Activated naive CD4-positive, alpha-beta T cell treated with anti-CD3 and anti-CD28 coated beads, Interleukin-2, amount 50 U/mL, for 24 hours (primary cell): ENCODE measurements at regions not wholly inside any gene's neighbourhood (a gene's known extent, or its start where the extent isn't known, plus 50 kb on each side); places are given as distances from the start of the nearest gene placed in this dataset.

Experiments used
- H3K27ac Mint-ChIP-seq: one replicate; pipeline ENCODE4 v1.8.0; 2021; ENCODE audit warnings: mild to moderate bottlenecking, mixed read lengths
- H3K27me3 Mint-ChIP-seq: one replicate; pipeline ENCODE4 v1.8.0; 2021; ENCODE audit warnings: mixed read lengths
- H3K36me3 Mint-ChIP-seq: one replicate; pipeline ENCODE4 v1.8.0; 2021; ENCODE audit warnings: mixed read lengths
- H3K4me1 Mint-ChIP-seq: one replicate; pipeline ENCODE4 v1.8.0; 2021; ENCODE audit warnings: mixed read lengths
- H3K4me3 Mint-ChIP-seq: one replicate; pipeline ENCODE4 v1.8.0; 2021; ENCODE audit warnings: mild to moderate bottlenecking, mixed read lengths
- H3K9me3 Mint-ChIP-seq: one replicate; pipeline ENCODE4 v1.8.0; 2021; ENCODE audit warnings: mixed read lengths

- no peaks in the 10 kb centered on the region for H3K36me3 Mint-ChIP-seq
- H3K9me3 Mint-ChIP-seq: no peaks in the 10 kb centered on the region
- H3K4me1 Mint-ChIP-seq: no peaks in the 10 kb centered on the region
- peaks cover 6% of the 10 kb centered on the region for H3K27me3 Mint-ChIP-seq
- H3K27ac Mint-ChIP-seq: no peak overlapping the region
- no peak overlapping the region for H3K4me3 Mint-ChIP-seq
Measured at GRCh38 chr11:119515771-119516400, 92.9 kb upstream of the THY1 start.

GRCh38 chr11:119513806-119514170, 90.8 kb upstream of the THY1 start:
- H3K27me3 Mint-ChIP-seq: peaks cover 6% of the 10 kb centered on the region
- no peaks in the 10 kb centered on the region for H3K36me3 Mint-ChIP-seq
- H3K4me3 Mint-ChIP-seq: no peak overlapping the region
- no peaks in the 10 kb centered on the region for H3K9me3 Mint-ChIP-seq
- H3K27ac Mint-ChIP-seq: no peak overlapping the region
- no peaks in the 10 kb centered on the region for H3K4me1 Mint-ChIP-seq

- Mint-ChIP-seq H3K27ac (no peak overlapping the region), H3K4me3 (no peak overlapping the region), H3K27me3 (peaks cover 6% of the 10 kb centered on the region), H3K9me3 (no peaks in the 10 kb centered on the region), H3K4me1 (no peaks in the 10 kb centered on the region), H3K36me3 (no peaks in the 10 kb centered on the region)
Measured at GRCh38 chr11:119513131-119513805, 90.3 kb upstream of the THY1 start.

GRCh38 chr11:119512369-119512768, 89.4 kb upstream of the THY1 start:
- Mint-ChIP-seq H3K36me3 (no peaks in the 10 kb centered on the region), H3K27me3 (peaks cover 6% of the 10 kb centered on the region), H3K4me3 (no peak overlapping the region), H3K27ac (no peak overlapping the region), H3K4me1 (no peaks in the 10 kb centered on the region), H3K9me3 (no peaks in the 10 kb centered on the region)

GRCh38 chr11:119511614-119512306, 88.8 kb upstream of the THY1 start:
- Mint-ChIP-seq H3K27ac (no peak overlapping the region), H3K4me3 (no peak overlapping the region), H3K9me3 (no peaks in the 10 kb centered on the region), H3K27me3 (peaks cover 6% of the 10 kb centered on the region), H3K36me3 (no peaks in the 10 kb centered on the region), H3K4me1 (no peaks in the 10 kb centered on the region)

GRCh38 chr11:119509969-119510401, 87.0 kb upstream of the THY1 start:
- no peaks in the 10 kb centered on the region for H3K36me3 Mint-ChIP-seq
- H3K27me3 Mint-ChIP-seq: peaks cover 9% of the 10 kb centered on the region
- no peak overlapping the region for H3K27ac Mint-ChIP-seq
- no peaks in the 10 kb centered on the region for H3K4me1 Mint-ChIP-seq
- H3K4me3 Mint-ChIP-seq: no peak overlapping the region
- H3K9me3 Mint-ChIP-seq: no peaks in the 10 kb centered on the region

- Mint-ChIP-seq H3K4me3 (no peak overlapping the region), H3K9me3 (no peaks in the 10 kb centered on the region), H3K4me1 (no peaks in the 10 kb centered on the region), H3K27me3 (peaks cover 9% of the 10 kb centered on the region), H3K27ac (no peak overlapping the region), H3K36me3 (no peaks in the 10 kb centered on the region)
Measured at GRCh38 chr11:119509282-119509841, 86.4 kb upstream of the THY1 start.

GRCh38 chr11:119506436-119506835, 83.5 kb upstream of the THY1 start:
- H3K27ac Mint-ChIP-seq: no peak overlapping the region
- H3K4me1 Mint-ChIP-seq: no peaks in the 10 kb centered on the region
- peaks cover 8% of the 10 kb centered on the region for H3K27me3 Mint-ChIP-seq
- H3K4me3 Mint-ChIP-seq: no peak overlapping the region
- H3K36me3 Mint-ChIP-seq: no peaks in the 10 kb centered on the region
- no peaks in the 10 kb centered on the region for H3K9me3 Mint-ChIP-seq

- no peaks in the 10 kb centered on the region for H3K36me3 Mint-ChIP-seq
- H3K27me3 Mint-ChIP-seq: peaks cover 9% of the 10 kb centered on the region
- H3K27ac Mint-ChIP-seq: no peak overlapping the region
- no peak overlapping the region for H3K4me3 Mint-ChIP-seq
- no peaks in the 10 kb centered on the region for H3K9me3 Mint-ChIP-seq
- no peaks in the 10 kb centered on the region for H3K4me1 Mint-ChIP-seq
Measured at GRCh38 chr11:119505861-119506260, 82.9 kb upstream of the THY1 start.

- H3K9me3 Mint-ChIP-seq: no peaks in the 10 kb centered on the region
- H3K4me1 Mint-ChIP-seq: no peaks in the 10 kb centered on the region
- no peak overlapping the region for H3K27ac Mint-ChIP-seq
- no peaks in the 10 kb centered on the region for H3K36me3 Mint-ChIP-seq
- no peak overlapping the region for H3K4me3 Mint-ChIP-seq
- H3K27me3 Mint-ChIP-seq: peaks cover 9% of the 10 kb centered on the region
Measured at GRCh38 chr11:119505071-119505470, 82.1 kb upstream of the THY1 start.

GRCh38 chr11:119504371-119504770, 81.4 kb upstream of the THY1 start:
- Mint-ChIP-seq H3K4me1 (no peaks in the 10 kb centered on the region), H3K4me3 (no peak overlapping the region), H3K36me3 (no peaks in the 10 kb centered on the region), H3K9me3 (no peaks in the 10 kb centered on the region), H3K27ac (no peak overlapping the region), H3K27me3 (peaks cover 10% of the 10 kb centered on the region)

- Mint-ChIP-seq H3K9me3 (no peaks in the 10 kb centered on the region), H3K36me3 (no peaks in the 10 kb centered on the region), H3K27ac (no peak overlapping the region), H3K27me3 (peaks cover 12% of the 10 kb centered on the region), H3K4me1 (no peaks in the 10 kb centered on the region), H3K4me3 (no peak overlapping the region)
Measured at GRCh38 chr11:119501777-119502405, 78.9 kb upstream of the THY1 start.

- Mint-ChIP-seq H3K27me3 (peaks cover 7% of the 10 kb centered on the region), H3K27ac (no peak overlapping the region), H3K9me3 (no peaks in the 10 kb centered on the region), H3K4me3 (no peak overlapping the region), H3K36me3 (no peaks in the 10 kb centered on the region), H3K4me1 (no peaks in the 10 kb centered on the region)
Measured at GRCh38 chr11:119497717-119498116, 74.7 kb upstream of the THY1 start.

- H3K36me3 Mint-ChIP-seq: no peaks in the 10 kb centered on the region
- no peak overlapping the region for H3K4me3 Mint-ChIP-seq
- H3K9me3 Mint-ChIP-seq: no peaks in the 10 kb centered on the region
- no peak overlapping the region for H3K27ac Mint-ChIP-seq
- H3K27me3 Mint-ChIP-seq: peaks cover 7% of the 10 kb centered on the region
- H3K4me1 Mint-ChIP-seq: no peaks in the 10 kb centered on the region
Measured at GRCh38 chr11:119496997-119497396, 74.0 kb upstream of the THY1 start.

- Mint-ChIP-seq H3K9me3 (no peaks in the 10 kb centered on the region), H3K4me1 (no peaks in the 10 kb centered on the region), H3K36me3 (no peaks in the 10 kb centered on the region), H3K27ac (no peak overlapping the region), H3K27me3 (peaks cover 4% of the 10 kb centered on the region), H3K4me3 (no peak overlapping the region)
Measured at GRCh38 chr11:119496469-119496868, 73.5 kb upstream of the THY1 start.

- Mint-ChIP-seq H3K27me3 (no peaks in the 10 kb centered on the region), H3K36me3 (no peaks in the 10 kb centered on the region), H3K4me3 (no peak overlapping the region), H3K9me3 (no peaks in the 10 kb centered on the region), H3K4me1 (no peaks in the 10 kb centered on the region), H3K27ac (no peak overlapping the region)
Measured at GRCh38 chr11:119493712-119494111, 70.7 kb upstream of the THY1 start.
